ENCODE measurements at regions not wholly inside any gene's neighbourhood (a gene's known extent, or its start where the extent isn't known, plus 50 kb on each side); places are given as distances from the start of the nearest gene placed in this dataset.
A peak's percentile ranks its signal among the peaks of the same experiment; 100 is the strongest.

GRCh38 chr12:114164351-114164750 is 198.2 kb upstream of the RBM19 start:
- Histone ChIP-seq H3K79me1 (replicated peaks; ENCODE audit: low read length, poor library complexity, severe bottlenecking) (no peaks in the 10 kb centered on the region), H2BK15ac (ENCODE audit: low read depth, poor library complexity, severe bottlenecking) (no peak overlapping the region), H3K4ac (ENCODE audit: low read depth in 1 of 2, low read length in 2 of 2) (no peak overlapping the region), H2BK120ac (ENCODE audit: low read depth, low read length) (no peak overlapping the region), H2AK5ac (ENCODE audit: low read length, severe bottlenecking) (no peak overlapping the region), H3K4me2 (ENCODE audit: low read length, poor library complexity, severe bottlenecking) (no peak overlapping the region), H2AFZ (ENCODE audit: low read depth, low read length) (no peak overlapping the region), H3K27me3 (ENCODE audit: control insufficient read depth in 1 of 2, insufficient read depth in 1 of 2, low read length in 2 of 2) (peaks cover 0 to 31% of the 10 kb centered on the region in 2 experiments), H3K27ac (ENCODE audit: low read length, poor library complexity, severe bottlenecking) (no peak overlapping the region), H3K4me3 (ENCODE audit: insufficient read depth in 1 of 2, low read depth in 1 of 2, low read length in 2 of 2) (peak overlapping the region in 1 of 2 experiments; percentile 5), H3K9me3 (ENCODE audit: control insufficient read depth, low read length) (no peaks in the 10 kb centered on the region), H3K36me3 (ENCODE audit: control insufficient read depth in 1 of 2, insufficient read depth in 2 of 2, low read depth in 1 of 2, low read length in 2 of 2) (no peaks in the 10 kb centered on the region), H2BK5ac (ENCODE audit: low read depth, low read length, poor library complexity, severe bottlenecking) (no peak overlapping the region), H3K9ac (ENCODE audit: low read length) (no peak overlapping the region), H3K18ac (ENCODE audit: low read depth in 1 of 2, low read length in 2 of 2) (no peak overlapping the region), H3K23ac (ENCODE audit: low read length in 2 of 2) (no peak overlapping the region), H3K4me1 (ENCODE audit: control insufficient read depth, insufficient read depth, low read depth, low read length) (no peaks in the 10 kb centered on the region), H4K91ac (ENCODE audit: low read length) (no peak overlapping the region), H3K14ac (ENCODE audit: low read length in 2 of 2) (no peak overlapping the region), H4K8ac (ENCODE audit: low read length) (no peak overlapping the region), H2BK12ac (ENCODE audit: low read length in 2 of 2) (no peak overlapping the region)
- DNase-seq: no peak
- 70% methylated on average over 4 of the region's 4 CpGs for WGBS

GRCh38 chr12:114163771-114164170 is 197.6 kb upstream of the RBM19 start:
- no peak overlapping the region for H3K9ac ChIP-seq (ENCODE audit: low read length)
- H2BK15ac ChIP-seq (ENCODE audit: low read depth, poor library complexity, severe bottlenecking): no peak overlapping the region
- no peak overlapping the region for H2BK120ac ChIP-seq (ENCODE audit: low read depth, low read length)
- H3K27ac ChIP-seq (ENCODE audit: low read length, poor library complexity, severe bottlenecking): no peak overlapping the region
- peak overlapping the region in 1 of 2 experiments; percentile 5 for H3K4me3 ChIP-seq (ENCODE audit: insufficient read depth in 1 of 2, low read depth in 1 of 2, low read length in 2 of 2)
- H2BK12ac ChIP-seq (ENCODE audit: low read length in 2 of 2): no peak overlapping the region
- H4K91ac ChIP-seq (ENCODE audit: low read length): no peak overlapping the region
- no peaks in the 10 kb centered on the region for H3K36me3 ChIP-seq (ENCODE audit: control insufficient read depth in 1 of 2, insufficient read depth in 2 of 2, low read depth in 1 of 2, low read length in 2 of 2)
- H3K14ac ChIP-seq (ENCODE audit: low read length in 2 of 2): no peak overlapping the region
- H3K79me1 ChIP-seq (replicated peaks; ENCODE audit: low read length, poor library complexity, severe bottlenecking): no peaks in the 10 kb centered on the region
- H3K9me3 ChIP-seq (ENCODE audit: control insufficient read depth, low read length): no peaks in the 10 kb centered on the region
- no peak overlapping the region for H2AK5ac ChIP-seq (ENCODE audit: low read length, severe bottlenecking)
- H2BK5ac ChIP-seq (ENCODE audit: low read depth, low read length, poor library complexity, severe bottlenecking): no peak overlapping the region
- H3K27me3 ChIP-seq (ENCODE audit: control insufficient read depth in 1 of 2, insufficient read depth in 1 of 2, low read length in 2 of 2): peaks cover 0 to 36% of the 10 kb centered on the region in 2 experiments
- H3K18ac ChIP-seq (ENCODE audit: low read depth in 1 of 2, low read length in 2 of 2): no peak overlapping the region
- no peak overlapping the region for H3K23ac ChIP-seq (ENCODE audit: low read length in 2 of 2)
- no peak overlapping the region for H2AFZ ChIP-seq (ENCODE audit: low read depth, low read length)
- no peaks in the 10 kb centered on the region for H3K4me1 ChIP-seq (ENCODE audit: control insufficient read depth, insufficient read depth, low read depth, low read length)
- 25% methylated on average over 4 of the region's 4 CpGs for WGBS
- H3K4ac ChIP-seq (ENCODE audit: low read depth in 1 of 2, low read length in 2 of 2): no peak overlapping the region
- no peak overlapping the region for H3K4me2 ChIP-seq (ENCODE audit: low read length, poor library complexity, severe bottlenecking)
- H4K8ac ChIP-seq (ENCODE audit: low read length): no peak overlapping the region
- no peak for DNase-seq

DNA sequence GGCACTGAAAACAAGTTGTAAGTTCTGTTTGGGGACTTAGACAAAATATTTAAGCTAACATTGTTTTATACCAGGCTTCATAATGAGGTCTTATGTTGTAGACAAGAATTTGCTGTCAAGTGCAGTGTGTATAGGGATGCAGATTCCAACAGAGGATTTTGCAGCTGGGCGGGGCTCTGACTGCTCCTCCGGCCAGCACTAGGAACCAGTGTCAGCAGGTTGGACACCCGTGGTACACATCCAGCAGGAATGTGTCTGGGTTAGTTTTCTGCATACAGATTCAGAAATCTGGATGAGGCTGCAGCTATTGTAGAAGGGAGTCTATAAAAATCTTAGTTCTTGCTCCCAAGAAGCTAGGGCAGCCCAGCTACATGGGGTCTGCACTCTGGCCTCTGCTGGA is 194.3 kb upstream of the RBM19 start:
- H3K27me3 ChIP-seq (ENCODE audit: control insufficient read depth in 1 of 2, insufficient read depth in 1 of 2, low read length in 2 of 2): peaks cover 0 to 63% of the 10 kb centered on the region in 2 experiments
- H3K9ac ChIP-seq (ENCODE audit: low read length): no peak overlapping the region
- DNase-seq: no peak
- 55% methylated on average over 3 of the region's 3 CpGs for WGBS
- H2AK5ac ChIP-seq (ENCODE audit: low read length, severe bottlenecking): no peak overlapping the region
- H3K4me2 ChIP-seq (ENCODE audit: low read length, poor library complexity, severe bottlenecking): no peak overlapping the region
- H4K8ac ChIP-seq (ENCODE audit: low read length): no peak overlapping the region
- H2BK12ac ChIP-seq (ENCODE audit: low read length in 2 of 2): no peak overlapping the region
- no peak overlapping the region for H3K4ac ChIP-seq (ENCODE audit: low read depth in 1 of 2, low read length in 2 of 2)
- no peaks in the 10 kb centered on the region for H3K4me1 ChIP-seq (ENCODE audit: control insufficient read depth, insufficient read depth, low read depth, low read length)
- no peaks in the 10 kb centered on the region for H3K79me1 ChIP-seq (replicated peaks; ENCODE audit: low read length, poor library complexity, severe bottlenecking)
- no peak overlapping the region for H2BK5ac ChIP-seq (ENCODE audit: low read depth, low read length, poor library complexity, severe bottlenecking)
- no peak overlapping the region for H3K18ac ChIP-seq (ENCODE audit: low read depth in 1 of 2, low read length in 2 of 2)
- H3K23ac ChIP-seq (ENCODE audit: low read length in 2 of 2): no peak overlapping the region
- H2BK120ac ChIP-seq (ENCODE audit: low read depth, low read length): no peak overlapping the region
- H2BK15ac ChIP-seq (ENCODE audit: low read depth, poor library complexity, severe bottlenecking): no peak overlapping the region
- H3K27ac ChIP-seq (ENCODE audit: low read length, poor library complexity, severe bottlenecking): no peak overlapping the region
- no peak overlapping the region for H4K91ac ChIP-seq (ENCODE audit: low read length)
- H3K36me3 ChIP-seq (ENCODE audit: control insufficient read depth in 1 of 2, insufficient read depth in 2 of 2, low read depth in 1 of 2, low read length in 2 of 2): no peaks in the 10 kb centered on the region
- H3K4me3 ChIP-seq (ENCODE audit: insufficient read depth in 1 of 2, low read depth in 1 of 2, low read length in 2 of 2): no peak overlapping the region
- no peak overlapping the region for H2AFZ ChIP-seq (ENCODE audit: low read depth, low read length)
- peaks cover 3% of the 10 kb centered on the region for H3K9me3 ChIP-seq (ENCODE audit: control insufficient read depth, low read length)
- no peak overlapping the region for H3K14ac ChIP-seq (ENCODE audit: low read length in 2 of 2)

GRCh38 chr12:114152890-114153289 is 186.8 kb upstream of the RBM19 start:
- no peak overlapping the region for H3K4ac ChIP-seq (ENCODE audit: low read depth in 1 of 2, low read length in 2 of 2)
- H2BK12ac ChIP-seq (ENCODE audit: low read length in 2 of 2): no peak overlapping the region
- no peak overlapping the region for H3K4me2 ChIP-seq (ENCODE audit: low read length, poor library complexity, severe bottlenecking)
- no peak overlapping the region for H4K8ac ChIP-seq (ENCODE audit: low read length)
- H2BK120ac ChIP-seq (ENCODE audit: low read depth, low read length): no peak overlapping the region
- no peak overlapping the region for H3K23ac ChIP-seq (ENCODE audit: low read length in 2 of 2)
- H3K9me3 ChIP-seq (ENCODE audit: control insufficient read depth, low read length): peaks cover 3% of the 10 kb centered on the region
- H3K27me3 ChIP-seq (ENCODE audit: control insufficient read depth in 1 of 2, insufficient read depth in 1 of 2, low read length in 2 of 2): peaks cover 0 to 81% of the 10 kb centered on the region in 2 experiments
- H2AK5ac ChIP-seq (ENCODE audit: low read length, severe bottlenecking): no peak overlapping the region
- no peak overlapping the region for H2BK15ac ChIP-seq (ENCODE audit: low read depth, poor library complexity, severe bottlenecking)
- H3K9ac ChIP-seq (ENCODE audit: low read length): no peak overlapping the region
- H4K91ac ChIP-seq (ENCODE audit: low read length): no peak overlapping the region
- no peak overlapping the region for H3K14ac ChIP-seq (ENCODE audit: low read length in 2 of 2)
- no peak overlapping the region for H3K27ac ChIP-seq (ENCODE audit: low read length, poor library complexity, severe bottlenecking)
- 88% methylated on average over 3 of the region's 4 CpGs for WGBS
- no peak overlapping the region for H2AFZ ChIP-seq (ENCODE audit: low read depth, low read length)
- no peaks in the 10 kb centered on the region for H3K79me1 ChIP-seq (replicated peaks; ENCODE audit: low read length, poor library complexity, severe bottlenecking)
- H3K4me3 ChIP-seq (ENCODE audit: insufficient read depth in 1 of 2, low read depth in 1 of 2, low read length in 2 of 2): no peak overlapping the region
- no peak overlapping the region for H2BK5ac ChIP-seq (ENCODE audit: low read depth, low read length, poor library complexity, severe bottlenecking)
- H3K4me1 ChIP-seq (ENCODE audit: control insufficient read depth, insufficient read depth, low read depth, low read length): no peaks in the 10 kb centered on the region
- DNase-seq: no peak
- no peak overlapping the region for H3K18ac ChIP-seq (ENCODE audit: low read depth in 1 of 2, low read length in 2 of 2)
- H3K36me3 ChIP-seq (ENCODE audit: control insufficient read depth in 1 of 2, insufficient read depth in 2 of 2, low read depth in 1 of 2, low read length in 2 of 2): no peaks in the 10 kb centered on the region

All from mesenchymal stem cell (in vitro differentiated cells and primary cell).